ENCODE measurements at regions not wholly inside any gene's neighbourhood (a gene's known extent, or its start where the extent isn't known, plus 50 kb on each side); places are given as distances from the start of the nearest gene placed in this dataset.

DNA sequence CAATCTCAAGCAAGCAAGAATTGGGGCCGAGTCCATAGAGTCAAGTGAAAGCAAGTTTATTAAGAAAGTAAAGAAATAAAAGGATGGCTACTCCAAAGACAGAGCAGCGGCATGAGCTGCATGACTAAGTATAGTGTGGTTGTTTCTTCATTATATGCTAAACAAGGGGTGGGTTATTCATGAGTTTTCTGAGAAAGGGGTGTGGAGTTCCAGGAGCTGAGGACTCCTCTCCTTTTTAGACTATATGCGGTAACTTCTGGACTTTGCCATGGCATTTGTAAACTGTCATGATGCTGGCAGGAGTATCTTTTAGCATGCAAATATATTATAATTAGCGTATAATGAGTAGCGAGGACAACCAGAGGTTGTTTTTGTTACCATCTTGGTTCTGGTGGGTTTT lies 819.9 kb downstream of the KCNJ2 start:
- peaks cover 18% of the 10 kb centered on the region for H3K27me3 Mint-ChIP-seq (ENCODE audit: low read depth)
- peaks cover 50% of the 10 kb centered on the region for H3K9me3 Mint-ChIP-seq
- TF ChIP-seq, protein P1, sequence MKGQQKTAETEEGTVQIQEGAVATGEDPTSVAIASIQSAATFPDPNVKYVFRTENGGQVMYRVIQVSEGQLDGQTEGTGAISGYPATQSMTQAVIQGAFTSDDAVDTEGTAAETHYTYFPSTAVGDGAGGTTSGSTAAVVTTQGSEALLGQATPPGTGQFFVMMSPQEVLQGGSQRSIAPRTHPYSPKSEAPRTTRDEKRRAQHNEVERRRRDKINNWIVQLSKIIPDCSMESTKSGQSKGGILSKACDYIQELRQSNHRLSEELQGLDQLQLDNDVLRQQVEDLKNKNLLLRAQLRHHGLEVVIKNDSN (CRISPR knock-in tag; IDR thresholded peaks at IDR 0.05): no peak
- no peak for TF ChIP-seq CREM (CRISPR knock-in tag; IDR thresholded peaks at IDR 0.05)
- no peak for TF ChIP-seq KAT7 (CRISPR knock-in tag; IDR thresholded peaks at IDR 0.05; ENCODE audit: borderline replicate concordance)
- TF ChIP-seq, protein P2, sequence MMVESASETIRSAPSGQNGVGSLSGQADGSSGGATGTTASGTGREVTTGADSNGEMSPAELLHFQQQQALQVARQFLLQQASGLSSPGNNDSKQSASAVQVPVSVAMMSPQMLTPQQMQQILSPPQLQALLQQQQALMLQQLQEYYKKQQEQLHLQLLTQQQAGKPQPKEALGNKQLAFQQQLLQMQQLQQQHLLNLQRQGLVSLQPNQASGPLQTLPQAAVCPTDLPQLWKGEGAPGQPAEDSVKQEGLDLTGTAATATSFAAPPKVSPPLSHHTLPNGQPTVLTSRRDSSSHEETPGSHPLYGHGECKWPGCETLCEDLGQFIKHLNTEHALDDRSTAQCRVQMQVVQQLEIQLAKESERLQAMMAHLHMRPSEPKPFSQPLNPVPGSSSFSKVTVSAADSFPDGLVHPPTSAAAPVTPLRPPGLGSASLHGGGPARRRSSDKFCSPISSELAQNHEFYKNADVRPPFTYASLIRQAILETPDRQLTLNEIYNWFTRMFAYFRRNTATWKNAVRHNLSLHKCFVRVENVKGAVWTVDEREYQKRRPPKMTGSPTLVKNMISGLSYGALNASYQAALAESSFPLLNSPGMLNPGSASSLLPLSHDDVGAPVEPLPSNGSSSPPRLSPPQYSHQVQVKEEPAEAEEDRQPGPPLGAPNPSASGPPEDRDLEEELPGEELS (CRISPR knock-in tag; IDR thresholded peaks at IDR 0.05): no peak
- TF ChIP-seq ZNF317 (CRISPR knock-in tag; IDR thresholded peaks at IDR 0.05; ENCODE audit: borderline replicate concordance, low read depth): no peak
- TF ChIP-seq, protein P3, sequence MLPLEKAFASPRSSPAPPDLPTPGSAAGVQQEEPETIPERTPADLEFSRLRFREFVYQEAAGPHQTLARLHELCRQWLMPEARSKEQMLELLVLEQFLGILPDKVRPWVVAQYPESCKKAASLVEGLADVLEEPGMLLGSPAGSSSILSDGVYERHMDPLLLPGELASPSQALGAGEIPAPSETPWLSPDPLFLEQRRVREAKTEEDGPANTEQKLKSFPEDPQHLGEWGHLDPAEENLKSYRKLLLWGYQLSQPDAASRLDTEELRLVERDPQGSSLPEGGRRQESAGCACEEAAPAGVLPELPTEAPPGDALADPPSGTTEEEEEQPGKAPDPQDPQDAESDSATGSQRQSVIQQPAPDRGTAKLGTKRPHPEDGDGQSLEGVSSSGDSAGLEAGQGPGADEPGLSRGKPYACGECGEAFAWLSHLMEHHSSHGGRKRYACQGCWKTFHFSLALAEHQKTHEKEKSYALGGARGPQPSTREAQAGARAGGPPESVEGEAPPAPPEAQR (CRISPR knock-in tag; IDR thresholded peaks at IDR 0.05): no peak
- no peak for TF ChIP-seq NFATC4 (CRISPR knock-in tag; IDR thresholded peaks at IDR 0.05)
- TF ChIP-seq, protein P4, sequence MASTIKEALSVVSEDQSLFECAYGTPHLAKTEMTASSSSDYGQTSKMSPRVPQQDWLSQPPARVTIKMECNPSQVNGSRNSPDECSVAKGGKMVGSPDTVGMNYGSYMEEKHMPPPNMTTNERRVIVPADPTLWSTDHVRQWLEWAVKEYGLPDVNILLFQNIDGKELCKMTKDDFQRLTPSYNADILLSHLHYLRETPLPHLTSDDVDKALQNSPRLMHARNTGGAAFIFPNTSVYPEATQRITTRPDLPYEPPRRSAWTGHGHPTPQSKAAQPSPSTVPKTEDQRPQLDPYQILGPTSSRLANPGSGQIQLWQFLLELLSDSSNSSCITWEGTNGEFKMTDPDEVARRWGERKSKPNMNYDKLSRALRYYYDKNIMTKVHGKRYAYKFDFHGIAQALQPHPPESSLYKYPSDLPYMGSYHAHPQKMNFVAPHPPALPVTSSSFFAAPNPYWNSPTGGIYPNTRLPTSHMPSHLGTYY (CRISPR knock-in tag; IDR thresholded peaks at IDR 0.05): no peak
- no peak for TF ChIP-seq OVOL2 (CRISPR knock-in tag; IDR thresholded peaks at IDR 0.05; ENCODE audit: borderline replicate concordance)
- TF ChIP-seq, protein P5, sequence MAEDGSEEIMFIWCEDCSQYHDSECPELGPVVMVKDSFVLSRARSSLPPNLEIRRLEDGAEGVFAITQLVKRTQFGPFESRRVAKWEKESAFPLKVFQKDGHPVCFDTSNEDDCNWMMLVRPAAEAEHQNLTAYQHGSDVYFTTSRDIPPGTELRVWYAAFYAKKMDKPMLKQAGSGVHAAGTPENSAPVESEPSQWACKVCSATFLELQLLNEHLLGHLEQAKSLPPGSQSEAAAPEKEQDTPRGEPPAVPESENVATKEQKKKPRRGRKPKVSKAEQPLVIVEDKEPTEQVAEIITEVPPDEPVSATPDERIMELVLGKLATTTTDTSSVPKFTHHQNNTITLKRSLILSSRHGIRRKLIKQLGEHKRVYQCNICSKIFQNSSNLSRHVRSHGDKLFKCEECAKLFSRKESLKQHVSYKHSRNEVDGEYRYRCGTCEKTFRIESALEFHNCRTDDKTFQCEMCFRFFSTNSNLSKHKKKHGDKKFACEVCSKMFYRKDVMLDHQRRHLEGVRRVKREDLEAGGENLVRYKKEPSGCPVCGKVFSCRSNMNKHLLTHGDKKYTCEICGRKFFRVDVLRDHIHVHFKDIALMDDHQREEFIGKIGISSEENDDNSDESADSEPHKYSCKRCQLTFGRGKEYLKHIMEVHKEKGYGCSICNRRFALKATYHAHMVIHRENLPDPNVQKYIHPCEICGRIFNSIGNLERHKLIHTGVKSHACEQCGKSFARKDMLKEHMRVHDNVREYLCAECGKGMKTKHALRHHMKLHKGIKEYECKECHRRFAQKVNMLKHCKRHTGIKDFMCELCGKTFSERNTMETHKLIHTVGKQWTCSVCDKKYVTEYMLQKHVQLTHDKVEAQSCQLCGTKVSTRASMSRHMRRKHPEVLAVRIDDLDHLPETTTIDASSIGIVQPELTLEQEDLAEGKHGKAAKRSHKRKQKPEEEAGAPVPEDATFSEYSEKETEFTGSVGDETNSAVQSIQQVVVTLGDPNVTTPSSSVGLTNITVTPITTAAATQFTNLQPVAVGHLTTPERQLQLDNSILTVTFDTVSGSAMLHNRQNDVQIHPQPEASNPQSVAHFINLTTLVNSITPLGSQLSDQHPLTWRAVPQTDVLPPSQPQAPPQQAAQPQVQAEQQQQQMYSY (CRISPR knock-in tag; IDR thresholded peaks at IDR 0.05): no peak
- no peak for TF ChIP-seq NFE2L1 (CRISPR knock-in tag; IDR thresholded peaks at IDR 0.05)
- TF ChIP-seq GABPB1 (CRISPR knock-in tag; IDR thresholded peaks at IDR 0.05): no peak
- TF ChIP-seq FOXP1 (CRISPR knock-in tag; IDR thresholded peaks at IDR 0.05; ENCODE audit: borderline replicate concordance): no peak
- no peak for TF ChIP-seq MXD4 (CRISPR knock-in tag; IDR thresholded peaks at IDR 0.05; ENCODE audit: borderline replicate concordance)
- TF ChIP-seq ELF4 (CRISPR knock-in tag; IDR thresholded peaks at IDR 0.05; ENCODE audit: low read depth): no peak
- TF ChIP-seq, protein P6, sequence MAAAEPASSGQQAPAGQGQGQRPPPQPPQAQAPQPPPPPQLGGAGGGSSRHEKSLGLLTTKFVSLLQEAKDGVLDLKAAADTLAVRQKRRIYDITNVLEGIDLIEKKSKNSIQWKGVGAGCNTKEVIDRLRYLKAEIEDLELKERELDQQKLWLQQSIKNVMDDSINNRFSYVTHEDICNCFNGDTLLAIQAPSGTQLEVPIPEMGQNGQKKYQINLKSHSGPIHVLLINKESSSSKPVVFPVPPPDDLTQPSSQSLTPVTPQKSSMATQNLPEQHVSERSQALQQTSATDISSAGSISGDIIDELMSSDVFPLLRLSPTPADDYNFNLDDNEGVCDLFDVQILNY (CRISPR knock-in tag; IDR thresholded peaks at IDR 0.05): no peak
- TF ChIP-seq CREB1 (CRISPR knock-in tag; IDR thresholded peaks at IDR 0.05): no peak
- ATAC-seq (no peak), DNase-seq (ENCODE audit: low spot score) (no peak)
- H3K4me1 Mint-ChIP-seq: peaks cover 49% of the 10 kb centered on the region
- H3K36me3 Mint-ChIP-seq: peaks cover 44% of the 10 kb centered on the region
- POLR2A ChIA-PET: no interaction called here
- no peak overlapping the region for H3K4me3 Mint-ChIP-seq
- H3K27ac Mint-ChIP-seq: peak overlapping the region; percentile 28; the same call in 1 of the 2 replicates
- CTCF ChIA-PET: no interaction called here
